OCI-LY3 (cell line): ENCODE measurements at regions not wholly inside any gene's neighbourhood (a gene's known extent, or its start where the extent isn't known, plus 50 kb on each side); places are given as distances from the start of the nearest gene placed in this dataset.

ENCODE experiments used
- EZH2phosphoT487 ChIP-seq: fragments of 200-600 bp; shearing (Covaris generic); IDR thresholded peaks from 2 replicates; pipeline ENCODE4 v1.6.1; 2018; ENCODE audit warnings: antibody characterized with exemption, mixed run types, low read depth
- TF ChIP-seq, protein P1 (sequence below): fragments of 200-600, 300-600 bp; sonication (generic); IDR thresholded peaks from 2 replicates; pipeline ENCODE4 v1.5.1; 2014; ENCODE audit warnings: antibody characterized with exemption, low read length, low read depth

DNA sequence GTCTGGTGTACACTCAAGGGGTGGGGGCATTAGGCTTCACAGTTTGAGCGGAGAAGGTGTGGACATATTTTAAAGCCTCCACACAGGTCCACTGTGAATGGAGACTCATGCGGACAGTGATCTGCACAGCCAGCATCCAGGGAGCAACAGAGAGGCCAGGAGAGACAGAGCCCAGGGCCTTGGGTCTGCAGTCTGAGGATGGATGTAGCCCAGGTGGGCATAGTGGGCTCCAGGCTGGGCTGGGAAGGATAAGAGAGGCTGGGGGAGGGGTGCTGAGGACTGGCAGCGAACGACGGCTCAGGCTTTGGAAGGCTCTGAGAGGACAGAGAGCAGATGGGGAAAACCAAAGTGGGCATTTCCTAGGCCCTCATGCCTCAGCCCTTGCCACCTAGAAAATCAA lies 128.8 kb downstream of the PAPOLA start:
- TF ChIP-seq, protein P1, sequence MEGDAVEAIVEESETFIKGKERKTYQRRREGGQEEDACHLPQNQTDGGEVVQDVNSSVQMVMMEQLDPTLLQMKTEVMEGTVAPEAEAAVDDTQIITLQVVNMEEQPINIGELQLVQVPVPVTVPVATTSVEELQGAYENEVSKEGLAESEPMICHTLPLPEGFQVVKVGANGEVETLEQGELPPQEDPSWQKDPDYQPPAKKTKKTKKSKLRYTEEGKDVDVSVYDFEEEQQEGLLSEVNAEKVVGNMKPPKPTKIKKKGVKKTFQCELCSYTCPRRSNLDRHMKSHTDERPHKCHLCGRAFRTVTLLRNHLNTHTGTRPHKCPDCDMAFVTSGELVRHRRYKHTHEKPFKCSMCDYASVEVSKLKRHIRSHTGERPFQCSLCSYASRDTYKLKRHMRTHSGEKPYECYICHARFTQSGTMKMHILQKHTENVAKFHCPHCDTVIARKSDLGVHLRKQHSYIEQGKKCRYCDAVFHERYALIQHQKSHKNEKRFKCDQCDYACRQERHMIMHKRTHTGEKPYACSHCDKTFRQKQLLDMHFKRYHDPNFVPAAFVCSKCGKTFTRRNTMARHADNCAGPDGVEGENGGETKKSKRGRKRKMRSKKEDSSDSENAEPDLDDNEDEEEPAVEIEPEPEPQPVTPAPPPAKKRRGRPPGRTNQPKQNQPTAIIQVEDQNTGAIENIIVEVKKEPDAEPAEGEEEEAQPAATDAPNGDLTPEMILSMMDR: no peak
- TF ChIP-seq EZH2phosphoT487: no peak
